MCF 10A (cell line): ENCODE measurements at regions not wholly inside any gene's neighbourhood (a gene's known extent, or its start where the extent isn't known, plus 50 kb on each side); places are given as distances from the start of the nearest gene placed in this dataset.
A peak's percentile ranks its signal among the peaks of the same experiment; 100 is the strongest.

Experiments used
- BruUV-seq: library from RNA; stranded (reverse); fragments of 400-500 nt; replicated peaks from 2 replicates; lab custom pipeline; 2021; lab: Mats Ljungman, UMichigan
- CTCF ChIA-PET: fragments of 300-600 bp; sonication (Branson Sonifier 250); formaldehyde crosslinking; extraction: SDS; loops from one replicate; lab custom pipeline; 2021; ENCODE audit warnings: antibody characterized with exemption, inconsistent platforms; lab: Yijun Ruan, JAX
- POLR2A ChIA-PET: fragments of 300-600, 350-650 bp; sonication (Branson Sonifier 250); formaldehyde crosslinking; extraction: SDS; loops from one replicate; lab custom pipeline; 2020; ENCODE audit warnings: antibody characterized with exemption, inconsistent platforms; lab: Yijun Ruan, JAX
- DNase-seq: peaks from one replicate; pipeline ENCODE4 v3.0.0-alpha.2; 2018; ENCODE audit not compliant: unreplicated experiment
- H3K27ac Mint-ChIP-seq: one replicate; pipeline ENCODE4 v1.8.0; 2022; ENCODE audit warnings: mild to moderate bottlenecking, low read depth, mixed read lengths; ENCODE audit not compliant: unreplicated experiment
- H3K27me3 Mint-ChIP-seq: one replicate; pipeline ENCODE4 v1.8.0; 2022; ENCODE audit warnings: mixed read lengths; ENCODE audit not compliant: insufficient read depth, unreplicated experiment
- H3K36me3 Mint-ChIP-seq: one replicate; pipeline ENCODE4 v1.8.0; 2022; ENCODE audit warnings: mild to moderate bottlenecking, moderate library complexity, mixed read lengths; ENCODE audit not compliant: insufficient read depth, unreplicated experiment
- H3K4me1 Mint-ChIP-seq: one replicate; pipeline ENCODE4 v1.8.0; 2022; ENCODE audit warnings: mixed read lengths; ENCODE audit not compliant: insufficient read depth, unreplicated experiment
- H3K4me3 Mint-ChIP-seq: one replicate; pipeline ENCODE4 v1.8.0; 2022; ENCODE audit warnings: mild to moderate bottlenecking, moderate library complexity, mixed read lengths; ENCODE audit not compliant: unreplicated experiment
- H3K9me3 Mint-ChIP-seq: one replicate; pipeline ENCODE4 v1.8.0; 2022; ENCODE audit warnings: mixed read lengths; ENCODE audit not compliant: unreplicated experiment
- CTCF ChIP-seq: fragments of 200-600 bp; IDR thresholded peaks from one replicate; pipeline ENCODE4 v1.8.0; 2022; ENCODE audit warnings: antibody characterized with exemption, mild to moderate bottlenecking; ENCODE audit not compliant: unreplicated experiment
- intact Hi-C: fragments of 100-400 bp; cut with micrococcal nuclease; formaldehyde crosslinking; loops from 2 replicates; pipeline ENCODE4 v1.14.1; 2022

- Mint-ChIP-seq H3K9me3 (no peaks in the 10 kb centered on the region), H3K27me3 (peaks cover 28% of the 10 kb centered on the region), H3K27ac (no peak overlapping the region), H3K4me1 (no peaks in the 10 kb centered on the region), H3K4me3 (no peak overlapping the region), H3K36me3 (no peaks in the 10 kb centered on the region)
- ChIA-PET POLR2A (no interaction called here), CTCF (interaction anchor here (0.9 kb wide), 1 partner anchor 138 kb away, joined by 5 read pairs; no protein-coding TSS in a partner anchor)
- intact Hi-C loops, result no loop called here
- no peak for DNase-seq
- BruUV-seq, result no TSS peak
- TF ChIP-seq CTCF, result no peak
Observed at GRCh38 chr11:45446434-45446833, 160.3 kb upstream of the SYT13 start.

- Mint-ChIP-seq H3K27me3 (peaks cover 43% of the 10 kb centered on the region), H3K36me3 (peaks cover 6% of the 10 kb centered on the region), H3K9me3 (peaks cover 4% of the 10 kb centered on the region), H3K4me3 (no peak overlapping the region), H3K27ac (no peak overlapping the region), H3K4me1 (no peaks in the 10 kb centered on the region)
- TF ChIP-seq CTCF, result no peak
- intact Hi-C loops, result no loop called here
- peak; percentile 46 for DNase-seq
- ChIA-PET POLR2A (interaction anchor here (0.9 kb wide), 1 partner anchor 34 kb away, joined by 3 read pairs; no protein-coding TSS in a partner anchor), CTCF (interaction anchor here (1.0 kb wide), 1 partner anchor 15 kb away, joined by 3 read pairs; no protein-coding TSS in a partner anchor)
- no TSS peak for BruUV-seq
Observed at GRCh38 chr11:45444796-45445195, 158.7 kb upstream of the SYT13 start.

GRCh38 chr11:45440111-45440510 lies 154.0 kb upstream of the SYT13 start:
- peaks cover 6% of the 10 kb centered on the region for H3K9me3 Mint-ChIP-seq
- no TSS peak for BruUV-seq

GRCh38 chr11:45436966-45437365 lies 150.8 kb upstream of the SYT13 start:
- TF ChIP-seq CTCF, result no peak
- Mint-ChIP-seq H3K4me1 (no peaks in the 10 kb centered on the region), H3K27ac (no peak overlapping the region), H3K36me3 (peaks cover 6% of the 10 kb centered on the region), H3K27me3 (peaks cover 59% of the 10 kb centered on the region), H3K4me3 (no peak overlapping the region), H3K9me3 (peaks cover 6% of the 10 kb centered on the region)
- intact Hi-C loops, result no loop called here
- DNase-seq, result no peak
- POLR2A ChIA-PET, result interaction anchor here (0.6 kb wide), 1 partner anchor 11 kb away, joined by 3 read pairs; no protein-coding TSS in a partner anchor
- BruUV-seq, result no TSS peak
- CTCF ChIA-PET, result interaction anchor here (0.7 to 0.9 kb wide), 2 partner anchors 17 to 294 kb away, joined by 3 to 4 read pairs; no protein-coding TSS in a partner anchor

More at GRCh38 chr11:45440111-45440510, 154.0 kb upstream of the SYT13 start:
- Mint-ChIP-seq H3K36me3 (peaks cover 6% of the 10 kb centered on the region), H3K4me1 (no peaks in the 10 kb centered on the region), H3K27me3 (peaks cover 35% of the 10 kb centered on the region), H3K27ac (no peak overlapping the region), H3K4me3 (no peak overlapping the region)
- CTCF ChIA-PET, result no interaction called here
- intact Hi-C loops, result no loop called here
- POLR2A ChIA-PET, result no interaction called here
- TF ChIP-seq CTCF, result no peak
- no peak for DNase-seq
